Activated CD4-positive, alpha-beta T cell treated with anti-CD3 and anti-CD28 coated beads, Interleukin-2, Interleukin-6, amounts not matched to agents 100 ng/mL and 50 ng/mL, durations not matched to agents 16 hours and 8 hours (primary cell): ENCODE measurements at regions not wholly inside any gene's neighbourhood (a gene's known extent, or its start where the extent isn't known, plus 50 kb on each side); places are given as distances from the start of the nearest gene placed in this dataset.

Experiments
- DNase-seq: peaks from one replicate; pipeline ENCODE4 v3.0.0-alpha.2; 2020

- DNase-seq: no peak
Measured at GRCh38 chr5:103336941-103337340, 78.4 kb downstream of the MACIR start.

- no peak for DNase-seq
Measured at GRCh38 chr5:103333376-103333775, 74.8 kb downstream of the MACIR start.

GRCh38 chr5:103330875-103331274, 72.3 kb downstream of the MACIR start:
- DNase-seq: no peak
